HG03064 (cell line): ENCODE measurements at regions not wholly inside any gene's neighbourhood (a gene's known extent, or its start where the extent isn't known, plus 50 kb on each side); places are given as distances from the start of the nearest gene placed in this dataset.
"Not testable (repeated sequence)": the region's sequence is repeated elsewhere in the genome, so short reads cannot be mapped to it uniquely, and the experiment has no call there.

ENCODE experiments used
- ATAC-seq: cut with Tn5 transposase; IDR thresholded peaks from one replicate; pipeline ENCODE4 v1.9.1; 2021; ENCODE audit warnings: low read depth; ENCODE audit not compliant: unreplicated experiment

GRCh38 chr2:8598295-8599165 lies 83.3 kb upstream of the ID2 start:
- ATAC-seq: no peak

- ATAC-seq: no peak
These were observed 82.2 kb upstream of the ID2 start for GRCh38 chr2:8599421-8600242.

DNA sequence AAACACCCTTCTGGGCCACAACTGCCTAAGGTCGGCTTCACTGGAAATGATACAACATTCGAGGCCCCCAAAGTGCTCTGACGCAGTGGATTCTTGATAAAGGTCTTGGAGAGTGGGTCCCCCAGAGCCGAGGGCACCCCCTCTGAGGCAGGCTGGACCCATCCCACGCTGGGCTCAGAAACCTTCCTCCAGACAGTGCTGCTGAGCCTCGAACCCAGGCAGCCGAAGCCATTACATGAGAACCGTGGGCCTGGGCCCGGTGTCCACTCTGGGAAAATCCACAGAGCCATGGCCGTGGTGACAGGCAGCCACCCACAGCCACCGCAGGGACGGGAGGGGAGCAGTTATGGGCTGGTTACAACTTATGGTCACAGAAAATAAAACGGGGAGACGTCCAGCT lies 81.4 kb upstream of the ID2 start:
- ATAC-seq: no peak

- no peak for ATAC-seq
These were observed 79.0 kb upstream of the ID2 start for GRCh38 chr2:8602809-8603208.

DNA sequence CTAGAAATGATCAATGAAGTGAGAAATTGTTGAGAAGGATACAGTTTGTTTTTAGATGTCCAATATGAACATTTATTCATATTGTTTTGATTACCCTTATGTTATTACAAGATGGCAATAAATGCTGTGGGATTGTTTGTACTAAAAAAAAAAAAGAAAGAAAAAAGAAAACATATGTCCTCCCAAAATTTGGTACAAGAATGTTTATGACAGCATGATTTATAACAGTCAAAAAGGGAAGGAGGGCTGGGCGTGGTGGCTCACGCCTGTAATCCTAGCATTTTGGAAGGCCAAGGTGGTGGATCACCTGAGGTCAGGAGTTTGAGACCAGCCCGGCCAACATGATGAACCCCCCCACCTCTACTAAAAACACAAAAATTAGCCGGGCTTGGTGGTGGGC lies 78.5 kb upstream of the ID2 start:
- not testable (repeated sequence) for ATAC-seq

- no peak for ATAC-seq
These were observed 77.6 kb upstream of the ID2 start for GRCh38 chr2:8604262-8604661.

DNA sequence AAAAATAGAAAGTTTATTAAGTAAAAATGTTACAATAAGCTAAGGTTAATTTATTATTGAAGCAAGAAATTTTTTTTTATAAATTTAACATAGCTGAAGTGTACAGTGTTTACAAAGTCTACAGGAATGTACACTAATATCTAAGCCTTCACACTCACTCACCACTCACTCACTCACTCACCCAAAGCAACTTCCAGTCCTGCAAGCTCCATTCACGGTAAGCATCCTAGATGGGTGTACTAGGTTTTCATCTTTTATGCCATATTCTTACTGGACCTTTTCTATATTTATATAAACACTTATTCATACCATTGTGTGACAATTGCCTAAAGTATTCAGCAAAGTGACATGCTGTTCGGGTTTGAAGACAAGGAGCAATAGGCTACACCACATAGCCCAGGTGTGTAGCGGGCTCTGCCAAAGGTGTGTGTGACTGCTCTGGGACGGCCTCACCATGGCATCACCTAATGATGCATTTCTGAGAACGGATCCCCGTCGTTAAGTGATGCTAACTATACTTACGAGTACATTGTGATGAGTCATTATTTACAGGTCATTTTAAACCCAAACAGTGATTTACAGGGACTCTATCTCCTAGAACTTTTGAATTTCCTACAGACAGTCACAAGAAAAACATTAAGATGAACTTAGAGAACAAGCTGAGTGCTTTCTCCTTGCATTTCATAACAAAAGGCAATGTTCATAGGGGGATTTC lies 76.3 kb upstream of the ID2 start:
- ATAC-seq: no peak

DNA sequence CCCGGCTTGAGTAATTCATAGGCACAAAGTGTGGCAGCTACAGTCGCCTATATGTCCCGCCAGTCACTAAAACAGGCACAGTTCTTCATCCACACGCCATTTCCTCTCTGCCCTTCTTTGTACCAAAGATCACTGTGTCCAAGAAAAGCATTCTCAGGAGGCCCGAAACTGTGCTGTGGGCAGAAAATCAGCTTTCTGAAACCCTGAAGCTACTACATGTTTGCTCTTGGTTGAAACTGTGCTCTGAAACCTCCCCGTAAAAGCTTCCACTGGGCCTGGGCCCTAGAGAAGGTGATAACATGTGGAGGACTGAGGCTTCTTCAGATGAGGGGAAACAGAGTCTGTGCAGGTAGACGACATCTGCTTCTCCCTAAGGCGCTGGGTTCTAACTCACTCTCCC lies 75.6 kb upstream of the ID2 start:
- peak; percentile 94 for ATAC-seq

DNA sequence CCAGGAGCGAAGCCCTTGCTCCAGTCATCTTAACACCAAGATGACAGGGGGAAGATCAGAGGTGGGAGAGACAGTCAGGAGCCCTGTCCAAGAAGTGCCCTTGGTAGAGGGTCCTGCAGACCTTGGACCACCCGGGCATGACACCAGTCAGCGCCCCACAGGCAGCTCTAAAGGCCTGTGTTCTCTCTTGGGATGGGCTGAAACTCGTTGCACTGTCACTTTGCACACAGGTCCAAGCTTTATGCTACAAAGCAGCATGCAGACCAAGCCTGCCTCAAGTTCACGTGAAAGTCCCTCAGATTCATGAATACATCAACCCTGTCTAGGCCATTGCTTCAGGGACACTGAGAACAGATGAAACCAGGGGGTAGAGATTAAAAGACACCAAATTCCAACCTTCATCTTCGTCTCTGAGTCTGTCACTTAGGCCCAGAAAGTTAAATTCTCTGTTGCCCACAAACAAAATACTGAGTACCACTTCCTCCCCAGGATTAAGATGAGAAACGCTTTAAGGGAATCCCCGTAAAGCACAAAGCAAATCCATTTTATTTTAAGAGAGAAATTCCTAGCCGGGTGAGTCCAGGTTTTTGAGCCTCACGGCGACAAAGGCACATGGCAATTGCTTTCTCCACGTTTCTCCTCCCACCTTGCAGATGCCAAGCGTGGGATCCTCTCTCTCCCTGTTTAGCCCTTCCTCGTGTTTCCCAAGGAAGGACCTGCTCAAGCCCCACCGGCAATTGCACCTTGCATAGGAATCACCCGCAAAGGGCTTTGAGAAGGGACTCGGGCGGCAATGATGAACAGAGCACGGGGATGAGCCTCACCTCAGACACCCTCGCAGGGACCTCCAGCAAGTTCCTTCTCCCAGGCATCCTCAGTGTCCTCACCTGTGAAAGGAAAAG lies 75.0 kb upstream of the ID2 start:
- ATAC-seq: no peak

GRCh38 chr2:8607606-8608005 lies 74.2 kb upstream of the ID2 start:
- no peak for ATAC-seq

DNA sequence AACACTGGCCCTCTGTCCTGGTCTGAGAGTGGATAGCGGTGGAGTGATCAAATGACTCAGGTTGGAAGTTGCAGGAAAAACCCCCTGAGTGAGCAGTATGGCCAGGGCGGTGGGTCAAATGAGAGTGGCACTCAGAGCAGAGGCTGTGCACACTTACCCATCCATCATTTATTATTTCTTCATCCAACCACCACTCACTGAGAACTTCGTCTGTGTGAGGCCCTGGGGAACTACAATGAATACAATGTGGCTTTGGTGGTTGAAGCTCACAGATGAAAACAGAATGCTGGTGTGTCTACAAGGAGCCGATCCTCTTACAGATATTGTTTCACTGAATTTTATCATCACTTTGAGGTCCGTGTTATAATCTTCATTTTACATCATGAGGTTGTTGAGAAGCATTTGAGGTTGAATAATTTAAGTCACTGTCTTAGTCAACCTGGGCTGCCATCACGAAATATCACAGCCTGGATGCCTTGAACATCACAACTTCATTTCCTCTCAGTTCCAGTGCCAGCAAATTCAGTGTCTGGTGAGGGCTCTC lies 73.4 kb upstream of the ID2 start:
- ATAC-seq: no peak

GRCh38 chr2:8609357-8609811 lies 72.5 kb upstream of the ID2 start:
- ATAC-seq: no peak

GRCh38 chr2:8610775-8611174 lies 71.1 kb upstream of the ID2 start:
- not testable (repeated sequence) for ATAC-seq

GRCh38 chr2:8611246-8611645 lies 70.6 kb upstream of the ID2 start:
- ATAC-seq: no peak

GRCh38 chr2:8611700-8612099 lies 70.2 kb upstream of the ID2 start:
- no peak for ATAC-seq

- ATAC-seq: no peak
These were observed 69.1 kb upstream of the ID2 start for GRCh38 chr2:8612734-8613179.

GRCh38 chr2:8613207-8613999 lies 68.5 kb upstream of the ID2 start:
- not testable (repeated sequence) for ATAC-seq

DNA sequence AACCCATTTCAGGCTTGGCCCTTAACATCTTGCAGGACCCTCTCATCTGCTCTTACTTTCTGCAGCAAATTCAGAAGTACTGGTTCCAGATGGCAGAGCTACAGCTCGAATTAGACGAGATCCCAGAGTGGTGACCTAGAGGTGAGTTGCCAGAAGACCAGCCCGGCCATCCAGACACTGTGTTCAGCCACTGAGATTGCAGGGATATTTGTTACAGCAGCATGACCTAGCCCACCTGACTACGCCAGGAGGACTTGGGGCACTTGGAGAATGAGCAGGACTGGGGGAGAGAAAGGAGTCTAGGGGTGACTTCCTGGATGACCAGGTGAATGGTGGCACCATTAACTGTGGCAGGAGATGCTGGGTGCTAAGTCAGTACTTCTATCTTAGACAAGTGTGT lies 67.2 kb upstream of the ID2 start:
- no peak for ATAC-seq

GRCh38 chr2:8615252-8615575 lies 66.6 kb upstream of the ID2 start:
- ATAC-seq: no peak
